NB4 (cell line): ENCODE measurements at regions not wholly inside any gene's neighbourhood (a gene's known extent, or its start where the extent isn't known, plus 50 kb on each side); places are given as distances from the start of the nearest gene placed in this dataset.

Source experiments
- DNase-seq: peaks from one replicate; pipeline ENCODE4 v3.0.0; 2010; ENCODE audit warnings: low read depth
- H3K4me3 ChIP-seq: one replicate; pipeline ENCODE4 v1.5.1; 2011; ENCODE audit warnings: mild to moderate bottlenecking, low read depth, low read length, moderate library complexity
- CTCF ChIP-seq: IDR thresholded peaks from one replicate; pipeline ENCODE4 v1.5.1; 2012; ENCODE audit warnings: low read depth, low read length
- MAX ChIP-seq: IDR thresholded peaks from 2 replicates; pipeline ENCODE4 v1.6.1; 2011; ENCODE audit warnings: low read depth, low read length
- MYC ChIP-seq: IDR thresholded peaks from 2 replicates; pipeline ENCODE4 v1.6.1; 2011; ENCODE audit warnings: low read depth, low read length
- POLR2A ChIP-seq: IDR thresholded peaks from 2 replicates; pipeline ENCODE4 v1.6.1; 2011; ENCODE audit warnings: mild to moderate bottlenecking; ENCODE audit not compliant: insufficient read length; ENCODE audit errors: extremely low read depth

GRCh38 chr2:41078341-41078740, 626.5 kb upstream of the SLC8A1 start:
- no peak overlapping the region for H3K4me3 ChIP-seq
- TF ChIP-seq CTCF: no peak
- no peak for TF ChIP-seq MYC
- no peak for TF ChIP-seq POLR2A
- no peak for TF ChIP-seq MAX
- no peak for DNase-seq

DNA sequence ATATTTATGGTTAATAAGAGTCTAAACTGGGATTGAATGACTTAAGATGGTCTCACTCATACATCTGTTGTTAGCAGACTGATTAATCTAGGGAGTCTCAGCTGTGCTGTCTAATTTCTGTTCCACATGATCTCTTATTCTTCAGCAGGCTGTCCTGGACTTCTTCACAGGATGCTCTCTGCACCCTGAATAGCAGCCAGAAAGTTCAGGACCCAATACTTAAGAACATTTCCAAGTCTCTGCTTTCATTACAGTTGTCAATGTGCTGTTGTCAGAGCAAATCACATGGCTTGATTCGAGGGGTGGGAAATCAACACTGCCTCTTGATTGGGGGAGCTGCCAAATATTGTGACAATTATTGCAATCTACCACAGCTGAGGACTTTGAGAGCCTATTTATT, 627.1 kb upstream of the SLC8A1 start:
- TF ChIP-seq MAX (no peak), CTCF (no peak), POLR2A (no peak), MYC (no peak)
- no peak overlapping the region for H3K4me3 ChIP-seq
- no peak for DNase-seq

GRCh38 chr2:41084321-41084720, 632.4 kb upstream of the SLC8A1 start:
- DNase-seq: no peak
- TF ChIP-seq MYC (no peak), CTCF (no peak), POLR2A (no peak), MAX (no peak)
- no peak overlapping the region for H3K4me3 ChIP-seq

- no peak for DNase-seq
- no peak for TF ChIP-seq MYC
- no peak for TF ChIP-seq CTCF
- no peak for TF ChIP-seq MAX
- TF ChIP-seq POLR2A: no peak
- no peak overlapping the region for H3K4me3 ChIP-seq
These were observed 636.1 kb upstream of the SLC8A1 start for GRCh38 chr2:41087946-41088345.

- H3K4me3 ChIP-seq: no peak overlapping the region
- DNase-seq: no peak
- TF ChIP-seq MYC (no peak), POLR2A (no peak), CTCF (no peak), MAX (no peak)
These were observed 649.4 kb upstream of the SLC8A1 start for GRCh38 chr2:41101281-41101680.

GRCh38 chr2:41109744-41110143, 657.9 kb upstream of the SLC8A1 start:
- DNase-seq: no peak
- H3K4me3 ChIP-seq: no peak overlapping the region
- TF ChIP-seq CTCF (no peak), MYC (no peak), POLR2A (no peak), MAX (no peak)
